ENCODE measurements at regions not wholly inside any gene's neighbourhood (a gene's known extent, or its start where the extent isn't known, plus 50 kb on each side); places are given as distances from the start of the nearest gene placed in this dataset.
"Not testable (repeated sequence)": the region's sequence is repeated elsewhere in the genome, so short reads cannot be mapped to it uniquely, and the experiment has no call there.

GRCh38 chr20:51131811-51132210, 108.9 kb upstream of the KCNG1 start:
- no peak for DNase-seq (ENCODE audit: low read depth in 3 of 3, low spot score in 1 of 3)

- DNase-seq (ENCODE audit: low read depth in 3 of 3, low spot score in 1 of 3), result no peak
Observed at GRCh38 chr20:51129147-51129776, 106.4 kb upstream of the KCNG1 start.

GRCh38 chr20:51128198-51128597, 105.3 kb upstream of the KCNG1 start:
- no peak for DNase-seq (ENCODE audit: low read depth in 3 of 3, low spot score in 1 of 3)

GRCh38 chr20:51127713-51128112, 104.8 kb upstream of the KCNG1 start:
- no peak for DNase-seq (ENCODE audit: low read depth in 3 of 3, low spot score in 1 of 3)

GRCh38 chr20:51126337-51126736, 103.4 kb upstream of the KCNG1 start:
- no peak for DNase-seq (ENCODE audit: low read depth in 3 of 3, low spot score in 1 of 3)

- DNase-seq (ENCODE audit: low read depth in 3 of 3, low spot score in 1 of 3), result no peak
Observed at GRCh38 chr20:51125780-51126179, 102.9 kb upstream of the KCNG1 start.

GRCh38 chr20:51125105-51125504, 102.2 kb upstream of the KCNG1 start:
- no peak for DNase-seq (ENCODE audit: low read depth in 3 of 3, low spot score in 1 of 3)

GRCh38 chr20:51123887-51124286, 101.0 kb upstream of the KCNG1 start:
- DNase-seq (ENCODE audit: low read depth in 3 of 3, low spot score in 1 of 3), result not testable (repeated sequence)

- DNase-seq (ENCODE audit: low read depth in 3 of 3, low spot score in 1 of 3), result no peak
Observed at GRCh38 chr20:51122931-51123658, 100.2 kb upstream of the KCNG1 start.

GRCh38 chr20:51121901-51122412, 99.0 kb upstream of the KCNG1 start:
- no peak for DNase-seq (ENCODE audit: low read depth in 3 of 3, low spot score in 1 of 3)

- no peak for DNase-seq (ENCODE audit: low read depth in 3 of 3, low spot score in 1 of 3)
Observed at GRCh38 chr20:51121272-51121671, 98.4 kb upstream of the KCNG1 start.

GRCh38 chr20:51120868-51121267, 98.0 kb upstream of the KCNG1 start:
- no peak for DNase-seq (ENCODE audit: low read depth in 3 of 3, low spot score in 1 of 3)

GRCh38 chr20:51120438-51120837, 97.5 kb upstream of the KCNG1 start:
- no peak for DNase-seq (ENCODE audit: low read depth in 3 of 3, low spot score in 1 of 3)

GRCh38 chr20:51119914-51120313, 97.0 kb upstream of the KCNG1 start:
- DNase-seq (ENCODE audit: low read depth in 3 of 3, low spot score in 1 of 3), result no peak

GRCh38 chr20:51118985-51119527, 96.1 kb upstream of the KCNG1 start:
- no peak for DNase-seq (ENCODE audit: low read depth in 3 of 3, low spot score in 1 of 3)

- no peak for DNase-seq (ENCODE audit: low read depth in 3 of 3, low spot score in 1 of 3)
Observed at GRCh38 chr20:51118216-51118615, 95.3 kb upstream of the KCNG1 start.

- no peak for DNase-seq (ENCODE audit: low read depth in 3 of 3, low spot score in 1 of 3)
Observed at GRCh38 chr20:51116765-51117686, 94.1 kb upstream of the KCNG1 start.

GRCh38 chr20:51111290-51111689, 88.4 kb upstream of the KCNG1 start:
- DNase-seq (ENCODE audit: low read depth in 3 of 3, low spot score in 1 of 3), result no peak

- no peak for DNase-seq (ENCODE audit: low read depth in 3 of 3, low spot score in 1 of 3)
Observed at GRCh38 chr20:51108638-51109363, 85.9 kb upstream of the KCNG1 start.

- no peak for DNase-seq (ENCODE audit: low read depth in 3 of 3, low spot score in 1 of 3)
Observed at GRCh38 chr20:51106011-51106410, 83.1 kb upstream of the KCNG1 start.
